ENCODE measurements at regions not wholly inside any gene's neighbourhood (a gene's known extent, or its start where the extent isn't known, plus 50 kb on each side); places are given as distances from the start of the nearest gene placed in this dataset.

DNA sequence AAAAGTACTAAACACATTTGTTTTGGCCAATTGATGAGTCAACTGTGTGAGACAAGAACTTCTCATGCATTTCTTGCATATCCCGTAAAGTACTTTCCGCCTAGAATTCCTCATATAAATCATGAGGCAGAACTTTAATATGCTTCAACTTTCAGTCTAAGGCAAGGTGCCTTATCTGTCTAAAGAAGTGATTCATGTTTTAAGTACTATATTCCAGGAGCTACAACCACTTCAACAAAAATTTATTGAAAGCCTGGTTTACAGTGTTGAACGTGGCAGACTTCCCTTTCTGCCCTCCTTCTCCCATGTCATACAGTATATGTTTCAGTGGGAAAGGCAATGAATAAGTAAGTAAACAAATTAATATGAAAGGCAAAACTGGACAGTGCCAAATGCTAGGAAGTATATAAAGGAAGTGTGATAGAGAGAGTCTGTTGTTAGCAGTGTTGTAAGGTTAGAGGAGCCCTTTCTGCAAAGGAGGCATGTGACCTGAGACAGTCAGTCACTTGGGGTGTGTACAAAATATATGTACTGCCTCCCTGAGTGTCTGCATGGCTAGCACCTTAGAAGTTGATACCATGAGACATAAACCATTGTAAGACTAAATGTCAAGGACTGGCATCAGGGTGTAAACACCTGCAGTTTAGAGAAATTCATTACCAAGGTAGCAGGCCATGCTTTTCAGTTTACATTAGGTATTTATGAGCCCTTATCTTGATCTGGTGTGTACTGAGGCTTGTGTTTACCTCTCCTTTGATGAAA, 362.2 kb downstream of the SRGAP2C start:
- H3K4me1 ChIP-seq (ENCODE audit: control insufficient read depth, insufficient read depth, low read length), result no peaks in the 10 kb centered on the region
- H3K9ac ChIP-seq (ENCODE audit: control insufficient read depth, insufficient read depth, low read length), result no peak overlapping the region
- no TSS peak for BruUV-seq (replicated peaks)
- 75% methylated on average over 3 of the region's 3 CpGs for WGBS (ENCODE audit: insufficient coverage, insufficient replicate concordance, low lambda C conversion rate, missing lambda C conversion rate)
- H3K27me3 ChIP-seq (replicated peaks in 1 of 2; ENCODE audit: control insufficient read depth in 2 of 2, insufficient read depth in 2 of 2, low read length in 1 of 2), result no peaks in the 10 kb centered on the region
- ChIA-PET POLR2A (no interaction called here), SMC1A (ENCODE audit: uncharacterized antibody, unreplicated experiment) (no interaction called here), RAD21 (ENCODE audit: unreplicated experiment) (no interaction called here), CTCF (no interaction called here)
- intact Hi-C loops (cut with micrococcal nuclease; ENCODE audit: unreplicated experiment), result no loop called here
- H3K4me2 ChIP-seq (ENCODE audit: control insufficient read depth, insufficient read depth), result no peak overlapping the region
- ATAC-seq, result no peak
- H3K36me3 ChIP-seq (ENCODE audit: control insufficient read depth in 2 of 2, insufficient read depth in 2 of 2, low read length in 1 of 2), result no peaks in the 10 kb centered on the region
- FAIRE-seq, result no peak
- no peak overlapping the region for H2AFZ ChIP-seq (ENCODE audit: control insufficient read depth, low read depth, low read length)
- no peak overlapping the region for H3K4me3 ChIP-seq
- no peak overlapping the region for H3K27ac ChIP-seq (ENCODE audit: control insufficient read depth, insufficient read depth)
- in situ Hi-C loops (cut with MboI), result no loop called here
- no peak for DNase-seq (ENCODE audit: low read depth, low spot score)
- TF ChIP-seq, protein P1, sequence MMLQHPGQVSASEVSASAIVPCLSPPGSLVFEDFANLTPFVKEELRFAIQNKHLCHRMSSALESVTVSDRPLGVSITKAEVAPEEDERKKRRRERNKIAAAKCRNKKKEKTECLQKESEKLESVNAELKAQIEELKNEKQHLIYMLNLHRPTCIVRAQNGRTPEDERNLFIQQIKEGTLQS (IDR thresholded peaks at IDR 0.05; ENCODE audit: borderline replicate concordance, extremely low read depth, low read depth, low read length), result no peak
- TF ChIP-seq POU2F2 (IDR thresholded peaks at IDR 0.05; ENCODE audit: borderline replicate concordance, low read depth, low read length), result no peak
- TF ChIP-seq, protein P2, sequence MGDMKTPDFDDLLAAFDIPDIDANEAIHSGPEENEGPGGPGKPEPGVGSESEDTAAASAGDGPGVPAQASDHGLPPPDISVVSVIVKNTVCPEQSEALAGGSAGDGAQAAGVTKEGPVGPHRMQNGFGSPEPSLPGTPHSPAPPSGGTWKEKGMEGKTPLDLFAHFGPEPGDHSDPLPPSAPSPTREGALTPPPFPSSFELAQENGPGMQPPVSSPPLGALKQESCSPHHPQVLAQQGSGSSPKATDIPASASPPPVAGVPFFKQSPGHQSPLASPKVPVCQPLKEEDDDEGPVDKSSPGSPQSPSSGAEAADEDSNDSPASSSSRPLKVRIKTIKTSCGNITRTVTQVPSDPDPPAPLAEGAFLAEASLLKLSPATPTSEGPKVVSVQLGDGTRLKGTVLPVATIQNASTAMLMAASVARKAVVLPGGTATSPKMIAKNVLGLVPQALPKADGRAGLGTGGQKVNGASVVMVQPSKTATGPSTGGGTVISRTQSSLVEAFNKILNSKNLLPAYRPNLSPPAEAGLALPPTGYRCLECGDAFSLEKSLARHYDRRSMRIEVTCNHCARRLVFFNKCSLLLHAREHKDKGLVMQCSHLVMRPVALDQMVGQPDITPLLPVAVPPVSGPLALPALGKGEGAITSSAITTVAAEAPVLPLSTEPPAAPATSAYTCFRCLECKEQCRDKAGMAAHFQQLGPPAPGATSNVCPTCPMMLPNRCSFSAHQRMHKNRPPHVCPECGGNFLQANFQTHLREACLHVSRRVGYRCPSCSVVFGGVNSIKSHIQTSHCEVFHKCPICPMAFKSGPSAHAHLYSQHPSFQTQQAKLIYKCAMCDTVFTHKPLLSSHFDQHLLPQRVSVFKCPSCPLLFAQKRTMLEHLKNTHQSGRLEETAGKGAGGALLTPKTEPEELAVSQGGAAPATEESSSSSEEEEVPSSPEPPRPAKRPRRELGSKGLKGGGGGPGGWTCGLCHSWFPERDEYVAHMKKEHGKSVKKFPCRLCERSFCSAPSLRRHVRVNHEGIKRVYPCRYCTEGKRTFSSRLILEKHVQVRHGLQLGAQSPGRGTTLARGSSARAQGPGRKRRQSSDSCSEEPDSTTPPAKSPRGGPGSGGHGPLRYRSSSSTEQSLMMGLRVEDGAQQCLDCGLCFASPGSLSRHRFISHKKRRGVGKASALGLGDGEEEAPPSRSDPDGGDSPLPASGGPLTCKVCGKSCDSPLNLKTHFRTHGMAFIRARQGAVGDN (IDR thresholded peaks at IDR 0.05), result no peak
- no peak for TF ChIP-seq SUPT20H (IDR thresholded peaks at IDR 0.05; ENCODE audit: borderline replicate concordance, control insufficient read depth, low read depth, low read length)
- TF ChIP-seq SIX5 (IDR thresholded peaks at IDR 0.05; ENCODE audit: low read depth, low read length, severe bottlenecking), result no peak
- TF ChIP-seq IKZF2 (IDR thresholded peaks at IDR 0.05), result no peak
- no peak for TF ChIP-seq RUNX3 (IDR thresholded peaks at IDR 0.05; ENCODE audit: low read length)
- TF ChIP-seq, protein P3, sequence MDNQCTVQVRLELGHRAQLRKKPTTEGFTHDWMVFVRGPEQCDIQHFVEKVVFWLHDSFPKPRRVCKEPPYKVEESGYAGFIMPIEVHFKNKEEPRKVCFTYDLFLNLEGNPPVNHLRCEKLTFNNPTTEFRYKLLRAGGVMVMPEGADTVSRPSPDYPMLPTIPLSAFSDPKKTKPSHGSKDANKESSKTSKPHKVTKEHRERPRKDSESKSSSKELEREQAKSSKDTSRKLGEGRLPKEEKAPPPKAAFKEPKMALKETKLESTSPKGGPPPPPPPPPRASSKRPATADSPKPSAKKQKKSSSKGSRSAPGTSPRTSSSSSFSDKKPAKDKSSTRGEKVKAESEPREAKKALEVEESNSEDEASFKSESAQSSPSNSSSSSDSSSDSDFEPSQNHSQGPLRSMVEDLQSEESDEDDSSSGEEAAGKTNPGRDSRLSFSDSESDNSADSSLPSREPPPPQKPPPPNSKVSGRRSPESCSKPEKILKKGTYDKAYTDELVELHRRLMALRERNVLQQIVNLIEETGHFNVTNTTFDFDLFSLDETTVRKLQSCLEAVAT (IDR thresholded peaks at IDR 0.05), result no peak
- TF ChIP-seq, protein P4, sequence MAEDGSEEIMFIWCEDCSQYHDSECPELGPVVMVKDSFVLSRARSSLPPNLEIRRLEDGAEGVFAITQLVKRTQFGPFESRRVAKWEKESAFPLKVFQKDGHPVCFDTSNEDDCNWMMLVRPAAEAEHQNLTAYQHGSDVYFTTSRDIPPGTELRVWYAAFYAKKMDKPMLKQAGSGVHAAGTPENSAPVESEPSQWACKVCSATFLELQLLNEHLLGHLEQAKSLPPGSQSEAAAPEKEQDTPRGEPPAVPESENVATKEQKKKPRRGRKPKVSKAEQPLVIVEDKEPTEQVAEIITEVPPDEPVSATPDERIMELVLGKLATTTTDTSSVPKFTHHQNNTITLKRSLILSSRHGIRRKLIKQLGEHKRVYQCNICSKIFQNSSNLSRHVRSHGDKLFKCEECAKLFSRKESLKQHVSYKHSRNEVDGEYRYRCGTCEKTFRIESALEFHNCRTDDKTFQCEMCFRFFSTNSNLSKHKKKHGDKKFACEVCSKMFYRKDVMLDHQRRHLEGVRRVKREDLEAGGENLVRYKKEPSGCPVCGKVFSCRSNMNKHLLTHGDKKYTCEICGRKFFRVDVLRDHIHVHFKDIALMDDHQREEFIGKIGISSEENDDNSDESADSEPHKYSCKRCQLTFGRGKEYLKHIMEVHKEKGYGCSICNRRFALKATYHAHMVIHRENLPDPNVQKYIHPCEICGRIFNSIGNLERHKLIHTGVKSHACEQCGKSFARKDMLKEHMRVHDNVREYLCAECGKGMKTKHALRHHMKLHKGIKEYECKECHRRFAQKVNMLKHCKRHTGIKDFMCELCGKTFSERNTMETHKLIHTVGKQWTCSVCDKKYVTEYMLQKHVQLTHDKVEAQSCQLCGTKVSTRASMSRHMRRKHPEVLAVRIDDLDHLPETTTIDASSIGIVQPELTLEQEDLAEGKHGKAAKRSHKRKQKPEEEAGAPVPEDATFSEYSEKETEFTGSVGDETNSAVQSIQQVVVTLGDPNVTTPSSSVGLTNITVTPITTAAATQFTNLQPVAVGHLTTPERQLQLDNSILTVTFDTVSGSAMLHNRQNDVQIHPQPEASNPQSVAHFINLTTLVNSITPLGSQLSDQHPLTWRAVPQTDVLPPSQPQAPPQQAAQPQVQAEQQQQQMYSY (CRISPR knock-in tag; IDR thresholded peaks at IDR 0.05), result no peak
- no peak for TF ChIP-seq ZNF207 (IDR thresholded peaks at IDR 0.05; ENCODE audit: borderline replicate concordance)
- TF ChIP-seq SUZ12 (IDR thresholded peaks at IDR 0.05; ENCODE audit: unreplicated experiment), result no peak
- TF ChIP-seq HDAC2 (IDR thresholded peaks at IDR 0.05), result no peak
- TF ChIP-seq SMARCA5 (IDR thresholded peaks at IDR 0.05), result no peak
- TF ChIP-seq PML (IDR thresholded peaks at IDR 0.05; ENCODE audit: low read length), result no peak
- H3K9me3 ChIP-seq (replicated peaks; ENCODE audit: control insufficient read depth, insufficient read depth, low read length), result no peaks in the 10 kb centered on the region
- H4K20me1 ChIP-seq (ENCODE audit: control insufficient read depth, insufficient read depth), result no peaks in the 10 kb centered on the region
- no peaks in the 10 kb centered on the region for H3K79me2 ChIP-seq (ENCODE audit: control insufficient read depth, insufficient read depth, low read length)
